ENCODE measurements at regions not wholly inside any gene's neighbourhood (a gene's known extent, or its start where the extent isn't known, plus 50 kb on each side); places are given as distances from the start of the nearest gene placed in this dataset.

GRCh38 chr1:221175249-221175648, 296.0 kb downstream of the HLX start:
- no peak for TF ChIP-seq CTCF (conservative IDR thresholded peaks at IDR 0.05; ENCODE audit: low read depth, low read length)
- TF ChIP-seq EZH2 (IDR thresholded peaks at IDR 0.05; ENCODE audit: low read length, unreplicated experiment) = no peak
- no peak for TF ChIP-seq EZH2phosphoT487 (IDR thresholded peaks at IDR 0.05; ENCODE audit: borderline replicate concordance, low read length)

All from PC-3 (cell line).